Activated CD8-positive, alpha-beta memory T cell treated with anti-CD3 and anti-CD28 coated beads, Interleukin-2, amount 50 U/mL, for 4 hours (primary cell): ENCODE measurements at regions not wholly inside any gene's neighbourhood (a gene's known extent, or its start where the extent isn't known, plus 50 kb on each side); places are given as distances from the start of the nearest gene placed in this dataset.

Experiments
- DNase-seq: peaks from one replicate; pipeline ENCODE4 v3.0.0-alpha.2; 2020

DNA sequence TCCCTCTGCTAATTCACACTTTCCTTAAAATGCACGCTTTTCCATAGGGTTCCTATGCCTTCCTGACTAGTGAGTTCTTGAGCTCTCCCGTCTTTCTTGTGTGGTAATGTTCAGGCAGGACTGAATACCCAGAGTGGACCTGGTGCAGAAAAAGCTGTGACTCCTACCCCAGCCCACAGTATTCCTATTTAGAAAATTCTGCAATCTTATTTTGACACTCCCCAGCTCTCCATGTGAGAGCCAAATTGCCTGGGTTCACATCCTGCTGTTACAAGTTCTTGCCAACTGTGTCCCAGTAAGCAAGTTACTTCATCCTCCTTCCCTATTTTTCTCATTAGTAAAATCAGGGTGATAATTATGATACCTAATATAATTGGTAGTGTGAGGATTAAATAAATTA, 290.8 kb upstream of the SLCO3A1 start:
- DNase-seq: no peak

DNA sequence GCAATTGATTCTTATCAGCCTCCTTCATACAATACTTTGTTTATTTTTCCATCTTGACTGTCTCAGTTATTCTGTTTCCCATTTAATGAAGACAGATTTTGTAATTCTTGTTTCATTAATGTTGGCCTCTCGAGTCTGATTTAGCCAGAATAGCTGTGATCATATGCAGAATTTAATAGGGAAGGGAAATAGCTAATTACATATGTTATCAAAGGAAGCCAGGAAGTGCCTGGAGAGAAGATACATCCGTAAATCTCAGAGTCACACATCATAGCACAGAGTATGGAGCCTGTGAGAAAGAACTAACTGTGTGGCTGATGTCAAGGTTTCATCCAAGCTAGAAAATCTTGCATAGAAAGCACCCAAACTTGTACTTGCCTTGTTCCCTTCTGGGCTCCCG, 288.9 kb upstream of the SLCO3A1 start:
- DNase-seq: no peak

DNA sequence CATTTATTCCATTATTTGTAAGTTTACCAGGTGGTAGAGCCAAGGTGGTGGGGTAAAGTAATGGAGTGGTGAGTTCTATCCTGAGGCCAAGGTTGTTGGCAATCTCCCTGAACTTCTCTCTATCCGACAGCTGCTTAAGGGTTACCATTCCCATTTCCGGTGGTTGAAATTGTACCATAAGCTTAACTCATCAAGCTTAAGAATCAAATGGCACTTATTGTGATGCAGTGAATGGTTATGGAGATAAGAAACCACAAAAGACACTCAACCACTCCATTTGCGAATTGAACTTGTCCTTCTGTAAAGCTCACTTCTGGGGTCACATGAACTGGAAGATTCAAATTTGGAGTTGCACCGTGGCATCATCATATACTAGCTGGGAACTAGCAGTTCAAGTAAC, 287.4 kb upstream of the SLCO3A1 start:
- no peak for DNase-seq

DNA sequence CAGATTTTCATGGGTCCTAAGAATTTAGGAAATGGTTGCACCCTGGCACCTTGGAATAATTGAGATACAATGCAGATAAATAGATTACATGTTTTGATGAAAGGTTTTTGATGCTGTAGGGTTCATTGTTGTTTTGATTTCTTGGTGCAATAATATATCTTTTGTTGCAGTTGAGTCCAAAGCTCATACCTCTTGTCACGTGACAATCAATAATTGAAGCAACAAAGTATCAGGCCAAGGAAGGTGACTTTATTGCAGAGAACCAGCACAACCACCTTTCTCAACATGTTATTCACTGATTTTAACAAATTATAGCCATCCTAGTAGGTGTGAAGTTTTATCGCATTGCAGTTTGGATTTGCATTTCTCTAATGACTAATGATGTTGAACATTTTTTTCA, 285.5 kb upstream of the SLCO3A1 start:
- no peak for DNase-seq

DNA sequence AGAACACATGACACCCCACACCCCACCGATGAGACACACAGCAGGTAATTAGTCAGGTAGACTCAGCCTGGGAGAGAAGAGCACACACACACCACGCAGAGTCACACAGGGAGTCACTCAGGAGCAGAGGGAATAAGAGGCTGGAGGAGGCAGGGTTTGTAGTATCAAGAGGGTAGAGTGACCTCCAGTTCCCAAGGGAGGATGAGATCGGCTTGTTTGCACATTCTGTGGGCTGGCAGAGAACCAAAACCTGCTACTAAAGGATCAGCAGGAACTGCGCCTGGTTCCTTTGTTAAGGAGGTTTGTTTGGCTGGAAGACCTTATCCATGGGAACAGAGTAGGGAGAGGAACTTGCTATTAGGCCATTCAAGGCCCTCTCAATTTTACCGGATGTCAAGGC, 281.4 kb upstream of the SLCO3A1 start:
- no peak for DNase-seq

DNA sequence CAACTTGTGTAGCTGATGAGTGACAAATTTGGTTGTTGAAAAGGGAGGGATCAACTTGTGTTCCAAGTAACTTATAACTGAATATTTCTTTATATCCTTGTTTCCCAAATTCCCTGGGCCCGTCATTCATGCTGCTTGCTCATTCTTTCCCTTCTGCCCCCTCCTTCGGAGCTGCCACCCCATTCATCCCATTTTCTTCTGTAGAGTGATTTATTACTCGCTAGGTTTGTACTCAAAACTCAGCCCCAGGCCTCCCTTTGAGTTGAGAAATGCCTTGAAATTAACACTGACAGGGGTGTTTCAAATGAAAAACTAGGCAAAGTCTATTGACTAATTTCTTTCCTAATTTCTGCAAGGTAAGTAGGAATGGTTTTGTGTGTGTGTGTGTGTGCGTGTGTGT, 277.4 kb upstream of the SLCO3A1 start:
- no peak for DNase-seq

DNA sequence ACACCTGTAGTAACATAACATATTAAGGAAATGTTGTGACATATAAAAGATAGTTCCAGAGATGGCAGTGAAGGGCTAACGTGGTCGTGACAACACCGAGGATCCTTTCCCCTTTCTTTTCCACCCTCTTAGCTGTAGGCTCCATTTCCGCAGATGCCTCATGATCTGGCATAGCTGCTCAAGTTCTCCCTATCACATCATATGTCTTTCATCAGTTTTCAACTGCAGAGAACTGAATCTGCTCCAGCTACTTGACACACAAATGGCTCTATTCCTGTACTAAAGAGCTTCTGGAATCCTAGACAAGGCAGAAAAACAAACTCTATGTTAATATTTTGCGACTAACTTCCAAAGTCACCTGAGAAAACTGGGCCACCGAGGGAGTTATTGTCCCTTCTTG, 275.0 kb upstream of the SLCO3A1 start:
- DNase-seq: no peak

DNA sequence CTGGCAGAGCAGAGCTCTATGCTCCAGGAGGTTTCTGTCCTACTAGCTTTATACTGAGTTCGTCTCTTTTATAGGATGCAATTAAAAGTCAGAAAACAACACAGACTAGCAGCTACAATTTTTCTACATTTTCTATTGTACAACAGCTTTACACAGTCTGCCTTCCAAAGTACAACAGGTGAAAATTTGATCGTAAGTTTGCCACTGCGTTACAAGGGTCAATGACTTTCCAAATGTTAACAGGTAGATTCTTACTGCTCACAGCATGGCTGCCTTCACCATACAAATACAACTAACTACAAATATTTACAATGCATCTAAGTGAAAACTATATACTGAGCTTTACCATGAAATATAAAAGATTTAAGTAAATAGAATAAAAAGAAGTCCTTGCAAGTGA, 268.6 kb upstream of the SLCO3A1 start:
- no peak for DNase-seq

DNA sequence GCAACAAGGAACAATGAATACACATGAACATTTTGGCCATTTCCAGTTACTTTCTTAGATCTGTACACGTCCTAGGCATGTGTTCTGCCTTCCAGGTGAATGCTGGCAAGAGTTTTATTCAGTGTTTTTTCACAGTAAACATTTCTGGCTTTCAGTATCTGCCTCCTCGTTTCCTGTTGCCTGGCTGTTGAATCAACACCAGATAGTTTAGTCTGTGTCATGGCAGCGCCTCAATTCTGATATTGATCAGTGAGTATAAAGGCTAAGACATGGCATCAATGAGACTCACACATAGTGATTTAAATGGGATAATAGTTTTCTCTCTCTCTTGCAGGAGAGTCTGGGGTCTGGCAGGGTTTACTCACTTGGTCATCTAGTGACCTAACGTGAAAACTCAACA, 266.9 kb upstream of the SLCO3A1 start:
- DNase-seq: no peak

DNA sequence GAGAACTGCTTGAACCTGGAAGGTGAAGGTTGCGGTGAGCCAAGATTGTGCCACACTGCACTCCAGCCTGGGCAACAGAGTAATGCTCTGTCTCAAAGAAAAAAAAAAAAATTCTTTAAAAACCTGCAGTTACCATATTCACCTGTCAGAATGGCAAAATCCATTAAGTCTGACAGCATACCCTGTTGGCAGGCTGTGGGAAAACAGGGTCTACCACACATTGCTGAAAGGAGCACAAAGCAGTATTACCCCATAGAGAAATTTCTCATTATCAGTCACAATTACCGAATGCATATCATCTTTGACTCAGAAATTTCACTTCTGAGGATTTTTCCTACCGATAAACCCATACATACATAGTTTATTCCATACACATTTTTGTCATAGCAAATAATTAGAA, 264.1 kb upstream of the SLCO3A1 start:
- no peak for DNase-seq

DNA sequence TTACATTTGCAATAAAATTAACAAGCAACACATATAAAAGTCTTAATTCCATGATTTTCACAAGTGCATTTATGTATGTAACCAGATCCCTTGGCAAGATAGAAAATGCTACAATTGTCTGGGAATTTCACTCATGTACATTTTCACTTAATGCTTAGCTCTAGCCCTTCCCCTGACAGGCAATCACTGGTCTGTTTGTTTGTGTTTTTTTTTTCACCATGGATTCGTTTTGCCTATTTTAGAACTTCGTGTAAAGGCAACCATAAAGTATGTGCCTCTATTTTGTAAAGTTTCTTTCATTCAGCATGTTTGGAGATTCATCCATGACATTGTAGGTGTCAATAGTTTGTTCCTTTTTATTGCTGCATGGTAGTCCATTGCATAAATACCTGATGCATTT, 260.9 kb upstream of the SLCO3A1 start:
- DNase-seq: no peak

DNA sequence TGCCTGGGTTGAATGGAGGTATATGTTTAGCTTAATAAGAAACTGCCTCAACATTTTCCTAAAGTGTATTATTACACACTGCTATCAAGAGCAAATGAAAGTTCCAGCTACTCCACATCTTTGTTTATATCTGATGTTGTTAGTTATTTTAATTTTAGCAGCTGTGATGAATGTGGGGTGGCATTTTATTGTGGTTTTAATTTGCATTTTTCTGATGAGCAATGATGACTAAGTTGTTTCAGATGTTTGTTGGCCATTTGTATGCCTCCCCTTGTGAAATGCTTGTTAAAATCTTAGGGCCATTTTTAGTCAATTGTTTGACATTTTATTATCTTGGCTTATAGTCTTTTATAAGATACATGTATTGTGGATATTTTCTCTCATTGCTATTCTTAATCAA, 260.4 kb upstream of the SLCO3A1 start:
- DNase-seq: no peak

DNA sequence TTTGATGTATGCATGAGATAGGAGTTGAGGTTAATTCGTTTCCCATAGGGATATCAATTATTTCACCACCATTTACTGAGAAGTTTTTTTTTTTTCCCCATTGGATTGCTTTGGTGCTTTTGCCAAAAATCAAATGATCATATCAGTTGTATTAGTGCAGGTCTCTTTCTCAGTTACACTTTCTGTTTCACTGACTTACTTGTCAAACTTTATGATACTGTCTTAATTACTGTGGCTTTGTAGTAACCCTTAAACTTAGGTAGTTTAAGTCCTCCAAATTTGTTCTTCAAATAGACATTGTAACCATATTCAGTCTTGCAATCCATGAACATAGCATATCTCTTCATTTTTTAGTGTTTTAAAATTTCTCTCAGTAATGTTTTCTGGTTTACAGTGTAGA, 259.9 kb upstream of the SLCO3A1 start:
- no peak for DNase-seq

DNA sequence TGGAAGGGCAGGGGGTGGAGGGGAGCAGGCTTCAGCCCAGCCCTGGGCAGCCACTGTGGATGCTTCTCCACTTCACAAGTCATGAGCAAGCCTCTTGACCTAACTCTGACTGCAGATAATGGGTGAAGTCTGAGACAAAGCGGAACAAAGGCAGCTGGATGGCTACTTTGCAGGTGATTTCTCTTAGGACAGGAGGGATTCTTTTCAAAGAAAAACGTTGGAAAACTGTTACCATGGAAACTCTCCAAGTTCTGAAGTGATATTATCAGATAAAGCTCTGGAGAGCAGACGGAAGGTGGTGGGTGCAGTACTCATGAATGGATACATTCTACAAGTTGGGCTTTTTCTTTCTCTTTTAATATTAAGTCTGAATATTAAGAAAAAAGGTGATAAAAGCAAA, 254.2 kb upstream of the SLCO3A1 start:
- DNase-seq: no peak

DNA sequence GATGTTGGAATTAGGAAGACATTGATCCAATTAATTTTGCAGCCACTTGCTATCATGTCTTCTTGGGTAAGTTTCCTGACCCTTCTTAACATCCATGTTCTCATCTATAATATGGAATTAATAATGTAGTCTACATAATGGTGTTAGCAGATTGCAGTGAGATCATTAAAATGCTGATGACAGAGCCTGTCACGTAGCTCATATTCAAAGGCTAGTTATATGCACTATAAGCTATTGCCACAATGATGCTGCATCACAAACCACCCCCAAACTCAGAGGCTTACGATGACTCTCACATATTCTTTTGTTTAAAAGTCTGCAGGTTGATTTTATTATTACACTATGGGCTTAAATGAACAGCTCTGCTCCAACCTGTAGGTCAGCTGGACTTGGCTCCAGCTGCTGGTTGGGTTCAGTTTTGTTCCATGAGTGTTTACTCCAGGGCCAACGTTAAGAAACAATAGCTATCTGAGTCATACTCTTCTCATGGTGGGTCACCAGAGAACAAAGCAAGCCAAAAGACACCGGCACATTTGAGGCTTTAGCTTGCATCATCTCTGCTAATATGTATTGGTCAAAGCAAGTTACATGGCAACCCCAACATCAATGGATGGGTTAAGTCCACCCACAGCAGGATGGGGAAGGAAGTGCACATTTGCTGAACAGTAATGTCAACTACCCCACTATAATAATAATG, 250.0 kb upstream of the SLCO3A1 start:
- DNase-seq: no peak

DNA sequence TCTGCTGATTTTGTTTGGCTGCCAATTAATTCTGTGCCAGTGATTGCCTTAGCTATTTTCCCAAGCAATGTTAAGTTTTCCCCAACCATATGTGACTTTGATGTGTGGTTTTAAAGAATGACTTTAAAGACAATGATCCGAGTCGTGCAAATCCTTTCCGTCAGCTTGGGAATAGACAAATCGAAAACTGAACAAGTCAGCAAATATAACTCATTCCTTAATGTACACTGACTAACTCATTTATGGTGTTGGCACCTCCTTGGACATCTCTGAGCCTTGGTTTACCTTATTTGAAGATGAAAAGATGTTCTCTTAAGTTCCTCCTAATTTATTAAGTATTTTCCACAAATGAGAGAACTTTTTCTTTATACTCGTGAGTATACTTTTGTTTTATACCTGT, 249.4 kb upstream of the SLCO3A1 start:
- no peak for DNase-seq

DNA sequence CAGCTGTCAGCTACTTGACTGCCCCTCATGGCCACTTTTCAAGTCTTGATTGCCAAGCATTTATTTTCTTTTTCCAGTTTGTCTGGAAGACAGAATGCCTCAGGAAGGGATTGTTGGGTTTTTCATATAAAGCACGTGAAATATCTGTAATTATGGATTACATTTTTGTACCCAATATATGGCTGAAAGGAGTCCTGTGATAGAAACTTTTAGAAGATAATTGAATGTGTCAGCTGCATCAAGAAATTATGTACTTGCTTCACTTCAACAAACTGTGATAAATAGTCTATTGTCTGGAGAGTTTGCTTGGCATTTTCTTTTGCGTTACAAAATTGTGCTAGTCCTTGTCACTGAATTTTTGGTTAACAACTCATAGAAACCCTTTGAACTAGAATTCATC, 247.9 kb upstream of the SLCO3A1 start:
- DNase-seq: no peak

DNA sequence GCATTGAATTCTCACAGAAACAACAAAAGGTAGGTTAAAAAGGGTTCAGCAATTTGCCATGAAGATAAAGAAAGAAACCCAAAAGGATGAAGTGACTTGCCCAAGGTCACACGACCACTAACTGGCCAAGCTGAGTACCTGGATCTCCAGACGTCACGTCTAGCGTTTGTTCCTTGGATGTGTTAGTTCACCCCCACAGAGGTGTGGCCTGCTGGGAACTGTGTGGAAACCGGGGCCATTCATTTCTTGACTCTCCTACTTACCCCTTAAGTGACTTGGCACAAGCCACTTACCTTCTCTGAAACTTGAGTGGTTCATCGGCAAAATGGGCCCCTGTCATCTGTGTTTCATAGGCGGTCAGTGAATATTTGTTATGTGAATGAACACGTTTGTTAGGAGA, 244.3 kb upstream of the SLCO3A1 start:
- DNase-seq: no peak

DNA sequence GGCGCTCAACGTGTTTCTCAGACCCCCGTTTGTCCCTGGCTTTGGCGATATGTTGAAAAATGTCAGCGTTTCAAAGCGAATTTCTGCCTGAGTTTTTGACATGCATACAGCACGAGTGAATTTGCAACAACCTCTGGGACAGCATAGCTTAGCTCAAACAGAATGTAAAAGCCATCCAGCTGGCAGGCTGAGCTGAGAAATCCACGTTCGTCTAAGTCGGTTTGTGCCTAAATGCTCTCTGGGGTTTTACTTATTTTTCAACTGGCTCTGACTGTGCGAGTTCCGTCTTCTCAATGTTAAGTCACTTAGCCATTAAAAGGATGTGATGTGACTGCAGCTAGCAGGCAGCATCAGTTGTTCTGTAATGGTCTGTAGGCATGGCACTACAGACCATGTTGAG, 243.5 kb upstream of the SLCO3A1 start:
- DNase-seq: no peak

DNA sequence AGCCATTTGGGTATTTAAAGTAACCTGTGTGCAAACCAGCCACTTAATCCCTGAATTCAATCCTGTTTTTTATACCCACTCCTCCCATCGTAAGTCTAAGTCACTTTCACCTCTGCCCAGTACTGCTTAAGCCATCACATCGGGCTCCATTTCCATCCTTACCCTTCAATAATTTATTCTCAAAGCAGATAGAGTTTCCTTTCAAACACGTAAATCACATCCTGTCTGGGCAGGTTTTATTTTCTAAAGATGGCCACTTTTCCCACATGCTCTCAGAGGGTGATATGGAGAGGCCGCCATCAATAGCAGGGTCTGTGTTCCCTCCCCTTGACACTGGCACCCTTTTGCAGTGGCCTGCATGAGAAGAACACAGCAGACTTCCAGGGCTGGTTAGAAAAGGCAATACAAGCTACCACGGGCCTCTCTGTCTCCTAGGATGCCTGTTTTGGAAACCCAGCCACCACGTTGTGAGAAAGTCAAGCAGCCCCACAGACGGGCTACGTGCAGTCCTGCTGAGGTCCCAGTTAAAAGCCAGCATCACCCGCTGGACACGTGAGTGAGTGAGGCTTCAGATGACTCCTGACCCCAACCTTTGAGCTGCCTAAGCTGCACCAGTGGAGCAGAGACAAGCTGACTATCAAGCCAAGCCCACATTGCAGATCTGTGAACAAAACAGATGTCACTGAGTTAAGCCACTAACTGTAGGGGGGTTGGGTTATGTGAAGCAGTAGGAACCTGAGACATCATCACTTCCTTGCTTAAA, 241.8 kb upstream of the SLCO3A1 start:
- no peak for DNase-seq

DNA sequence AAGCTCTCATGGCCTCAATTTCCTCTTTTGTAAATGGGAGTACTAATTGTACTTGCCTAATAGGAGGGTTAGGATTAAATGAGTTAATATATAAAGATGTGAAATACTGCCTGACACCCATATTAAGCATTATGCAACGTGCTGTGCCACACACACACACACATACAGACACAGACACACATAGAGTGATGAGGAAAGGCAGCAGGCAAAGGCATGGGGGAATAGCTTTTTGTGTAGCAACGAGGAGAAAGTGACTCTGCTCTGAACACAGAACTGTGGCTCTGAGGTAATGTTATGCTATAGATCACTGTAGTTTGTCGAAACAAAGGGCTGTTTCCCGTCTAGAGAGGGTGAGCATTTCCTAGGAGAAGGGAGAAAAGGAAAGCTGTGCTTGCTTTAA, 233.3 kb upstream of the SLCO3A1 start:
- no peak for DNase-seq

DNA sequence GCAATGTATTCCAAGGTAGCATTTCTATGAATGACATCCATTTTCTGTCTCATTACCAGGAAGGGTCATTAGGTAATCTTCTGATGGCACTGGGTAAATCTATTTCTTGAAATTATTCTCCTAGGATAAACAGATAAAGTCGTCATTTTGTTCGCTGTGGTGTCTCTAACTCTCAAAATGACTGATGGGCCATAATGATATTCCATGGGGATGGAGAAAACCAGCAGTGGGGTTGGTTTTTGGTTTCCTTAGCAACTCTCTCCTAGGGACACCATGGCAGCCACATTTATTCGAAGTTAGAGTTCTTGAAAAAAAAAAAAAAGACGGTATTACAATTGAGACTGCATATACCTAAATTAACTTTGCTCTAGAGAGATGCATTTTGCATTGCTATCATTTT, 231.3 kb upstream of the SLCO3A1 start:
- no peak for DNase-seq

DNA sequence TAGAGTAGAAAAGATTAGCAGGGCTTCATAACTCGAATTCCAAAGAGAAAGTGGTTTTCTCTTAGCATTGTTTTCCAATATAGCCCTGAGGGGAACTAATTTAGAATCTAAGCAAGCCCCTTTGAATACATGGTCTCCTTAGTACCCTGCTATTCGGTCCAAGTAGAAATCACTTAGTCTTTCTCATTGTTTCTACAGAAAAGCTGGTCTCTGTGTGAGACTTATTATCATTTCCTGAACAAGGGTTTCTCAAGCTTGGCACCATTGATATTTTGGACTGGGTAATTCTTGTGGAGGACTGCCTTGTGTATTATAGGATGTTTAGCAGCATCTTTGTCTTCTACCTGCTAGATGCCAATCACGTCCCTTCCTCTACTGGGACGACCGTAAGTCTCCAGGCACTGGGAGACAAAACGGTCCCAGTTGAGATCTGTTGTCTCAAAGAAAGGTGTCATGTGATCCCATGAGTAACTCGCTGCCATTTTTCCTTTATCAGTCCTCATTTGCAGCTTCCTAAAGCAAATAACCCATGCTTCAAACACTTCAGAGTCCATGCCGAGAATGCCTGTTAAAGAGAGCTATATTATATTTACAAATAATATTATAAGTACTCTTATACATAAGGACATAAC, 230.7 kb upstream of the SLCO3A1 start:
- no peak for DNase-seq

DNA sequence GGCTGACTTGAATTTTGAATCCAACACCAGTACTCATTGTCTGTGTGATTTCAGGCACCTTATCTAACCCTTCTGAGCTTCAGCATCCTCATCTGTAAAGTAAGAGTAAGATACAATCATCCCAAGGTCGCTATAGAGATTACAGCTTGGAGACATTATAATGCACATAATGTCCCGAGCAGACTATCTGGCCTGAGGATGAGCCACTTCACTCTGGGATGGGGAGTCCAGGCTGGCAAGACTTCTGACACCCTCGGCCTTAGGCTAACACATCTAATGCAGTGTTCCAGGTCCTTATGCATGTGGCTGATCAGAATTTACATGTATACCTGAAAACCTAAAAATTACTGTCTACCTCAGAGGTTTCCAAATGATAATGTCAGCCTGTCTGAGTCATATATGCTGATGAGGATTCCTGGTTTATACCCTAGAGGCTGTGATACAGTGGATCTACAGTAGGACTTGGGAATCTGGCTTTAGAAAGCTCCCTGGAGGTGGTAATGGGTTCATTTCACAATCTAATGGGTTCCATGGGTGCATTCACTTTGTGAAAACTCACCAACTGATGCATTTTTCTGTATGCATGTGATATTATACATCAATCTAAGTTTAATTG, 229.0 kb upstream of the SLCO3A1 start:
- no peak for DNase-seq
